ENCODE measurements at regions not wholly inside any gene's neighbourhood (a gene's known extent, or its start where the extent isn't known, plus 50 kb on each side); places are given as distances from the start of the nearest gene placed in this dataset.
A peak's percentile ranks its signal among the peaks of the same experiment; 100 is the strongest.

DNA sequence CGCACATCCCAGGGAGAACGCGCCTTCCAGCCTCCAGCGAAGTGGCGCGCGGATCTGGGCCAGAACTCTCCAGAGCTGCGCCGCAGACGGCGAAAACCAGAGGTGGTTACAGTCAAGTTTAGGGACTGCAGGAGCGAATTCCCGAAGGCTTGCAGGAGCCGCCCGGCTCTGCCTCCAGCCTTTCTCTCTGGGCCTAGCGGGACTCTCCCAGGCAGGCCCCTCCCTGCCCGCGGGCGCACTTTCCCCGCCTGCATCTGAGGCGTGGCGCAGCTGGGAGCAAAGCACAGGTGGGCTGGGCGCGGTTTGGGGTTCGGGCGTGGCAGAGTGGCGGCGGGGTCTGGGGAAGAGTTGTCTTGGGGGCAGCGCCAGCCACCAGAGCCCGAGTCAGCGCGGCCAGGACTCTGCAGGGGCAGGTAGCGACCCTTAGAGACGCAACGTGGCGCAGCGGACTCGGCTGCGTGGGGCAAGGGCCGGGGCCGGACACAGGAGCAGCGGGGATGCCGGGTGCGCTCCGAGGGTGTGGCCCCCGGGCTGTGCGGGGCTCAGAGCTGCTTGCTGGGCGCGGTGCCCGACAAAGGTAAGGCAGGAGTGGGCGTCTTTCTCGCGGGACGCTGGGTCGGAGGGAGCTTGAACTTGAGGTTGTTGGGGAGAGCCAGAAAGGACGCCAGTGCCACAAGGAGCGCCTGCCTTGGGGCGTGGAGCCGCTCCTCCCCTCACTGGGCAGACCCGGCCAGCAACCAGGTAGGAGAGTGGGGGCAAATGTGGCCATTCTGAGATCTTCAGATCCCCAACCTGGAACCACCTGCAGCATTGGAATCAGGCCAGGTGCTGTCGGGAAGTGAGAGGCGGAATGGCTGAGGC is 1126.0 kb downstream of the AACS start:
- no peak overlapping the region for H4K5ac ChIP-seq (ENCODE audit: insufficient read length, low read depth, low read length)
- H3K23me2 ChIP-seq (ENCODE audit: low read depth, low read length), result peaks cover 7% of the 10 kb centered on the region
- H3K4ac ChIP-seq (replicated peaks; ENCODE audit: insufficient read length, low read depth, low read length), result no peak overlapping the region
- H3K27ac ChIP-seq (ENCODE audit: low read depth, low read length), result no peak overlapping the region
- H2BK12ac ChIP-seq (ENCODE audit: low read depth, low read length), result 0 out of 2 replicates have a peak overlapping the region, but pooled peaks have one; percentile 60
- FAIRE-seq, result no peak
- no peaks in the 10 kb centered on the region for H3K79me2 ChIP-seq (ENCODE audit: control insufficient read depth in 1 of 2, insufficient read depth in 2 of 2, low read length in 2 of 2)
- no peak overlapping the region for H3K23ac ChIP-seq (ENCODE audit: insufficient read length)
- H3K18ac ChIP-seq (ENCODE audit: extremely low read depth, low read length), result peak overlapping the region; percentile 93
- POLR2A ChIA-PET (ENCODE audit: partially characterized antibody), result no interaction called here
- H3K4me2 ChIP-seq (ENCODE audit: insufficient read depth in 1 of 2, low read depth in 2 of 2, low read length in 2 of 2), result peak overlapping the region; percentile 71 to 75
- H3K9me3 ChIP-seq (ENCODE audit: insufficient read depth in 2 of 2, low read depth in 1 of 2, low read length in 1 of 2), result no peaks in the 10 kb centered on the region
- H4K8ac ChIP-seq (ENCODE audit: extremely low read depth, insufficient read depth, low read length), result peak overlapping the region; percentile 82
- H3K14ac ChIP-seq (ENCODE audit: insufficient read length), result no peak overlapping the region
- peaks cover 0 to 25% (median 13%) of the 10 kb centered on the region in 4 experiments; a peak in 5 of 7 replicates for H3K27me3 ChIP-seq (replicated peaks in 1 of 4; ENCODE audit: control insufficient read depth in 3 of 4, extremely low read depth in 1 of 4, insufficient read depth in 3 of 4, low read length in 3 of 4)
- peak overlapping the region; percentile 65 for H4K91ac ChIP-seq (replicated peaks; ENCODE audit: insufficient read length, low read length)
- H2BK5ac ChIP-seq (ENCODE audit: low read depth, low read length), result peak overlapping the region; percentile 44; the same call in 1 of the 2 replicates
- H2AK5ac ChIP-seq (ENCODE audit: low read depth, low read length), result no peak overlapping the region; the same call in 1 of the 2 replicates
- peak overlapping the region; percentile 48 to 77 (median 53) for H3K4me3 ChIP-seq (ENCODE audit: extremely low read depth in 1 of 4, insufficient read depth in 2 of 4, low read depth in 3 of 4, low read length in 4 of 4)
- no peak overlapping the region for H3K56ac ChIP-seq (replicated peaks; ENCODE audit: insufficient read length, low read depth, low read length)
- H3K36me3 ChIP-seq (ENCODE audit: control insufficient read depth in 2 of 4, insufficient read depth in 4 of 4, low read length in 3 of 4), result no peaks in the 10 kb centered on the region
- 7% methylated on average over 52 of the region's 62 CpGs; no CpG with 5 or more reads in 1 of the 2 experiments for WGBS, 2 experiments (ENCODE audit: extremely low coverage in 1 of 2, insufficient coverage in 1 of 2, insufficient read length in 1 of 2, insufficient replicate concordance in 2 of 2, low coverage in 1 of 2, low lambda C conversion rate in 2 of 2, missing lambda C conversion rate in 1 of 2)
- peak; percentile 23 to 74 for DNase-seq (ENCODE audit: low read depth in 1 of 2, low spot score in 2 of 2)
- CTCF ChIA-PET (ENCODE audit: partially characterized antibody), result interaction anchor here (0.6 to 2.0 kb wide), 6 partner anchors 8 to 427 kb away, joined by 3 to 5 read pairs (median 3); no protein-coding TSS in a partner anchor
- peaks cover 0 to 2% (median 0%) of the 10 kb centered on the region in 4 experiments; a peak in 2 of 7 replicates for H3K4me1 ChIP-seq (replicated peaks in 1 of 4; ENCODE audit: control insufficient read depth in 3 of 4, insufficient read depth in 4 of 4, low read length in 3 of 4)
- peak overlapping the region; percentile 78 for H2AFZ ChIP-seq (ENCODE audit: low read length)
- peak overlapping the region; percentile 29; the same call in 1 of the 2 replicates for H2BK15ac ChIP-seq (ENCODE audit: low read length)
- H2BK20ac ChIP-seq (ENCODE audit: low read length), result no peak overlapping the region
- no peak overlapping the region for H2BK120ac ChIP-seq (replicated peaks; ENCODE audit: low read depth, low read length)
- H3K79me1 ChIP-seq (ENCODE audit: low read depth, low read length), result no peaks in the 10 kb centered on the region
- no peaks in the 10 kb centered on the region for H4K20me1 ChIP-seq (replicated peaks in 1 of 2; ENCODE audit: control insufficient read depth in 1 of 2, insufficient read depth in 2 of 2, low read length in 2 of 2)
- peak overlapping the region in 1 of 4 experiments; percentile 14; a peak in 2 of 7 replicates for H3K9ac ChIP-seq (replicated peaks in 1 of 4; ENCODE audit: extremely low read depth in 1 of 4, low read depth in 3 of 4, low read length in 3 of 4)
